ENCODE measurements at regions not wholly inside any gene's neighbourhood (a gene's known extent, or its start where the extent isn't known, plus 50 kb on each side); places are given as distances from the start of the nearest gene placed in this dataset.

DNA sequence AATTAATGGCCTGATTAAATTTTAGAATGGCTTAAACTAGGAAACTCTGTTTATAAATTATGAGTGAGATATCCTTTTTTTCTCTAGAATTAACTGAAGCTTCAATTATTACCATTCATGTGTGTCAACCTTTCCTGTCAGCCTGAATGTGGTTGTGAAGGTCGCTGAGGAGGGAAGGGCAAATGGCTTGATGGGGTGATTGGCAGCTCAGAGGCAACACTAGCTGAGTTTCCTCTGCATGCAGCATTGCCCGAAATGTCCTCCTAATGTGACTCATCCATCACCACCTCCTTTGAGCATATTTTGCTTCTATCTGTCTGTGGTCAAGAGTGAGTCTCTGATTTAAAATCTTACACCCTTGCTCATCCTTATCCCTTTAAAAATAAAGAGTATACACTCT, 281.9 kb downstream of the TENT4A start:
- Histone ChIP-seq H3K36me3 (ENCODE audit: insufficient read depth, low read length) (no peaks in the 10 kb centered on the region), H3K27me3 (ENCODE audit: low read length) (no peaks in the 10 kb centered on the region), H3K9me3 (ENCODE audit: low read length) (no peaks in the 10 kb centered on the region), H2AFZ (ENCODE audit: low read length) (no peak overlapping the region), H3K79me2 (ENCODE audit: low read length) (no peaks in the 10 kb centered on the region), H3K4me3 (ENCODE audit: low read length) (no peak overlapping the region), H3K9me2 (replicated peaks; ENCODE audit: insufficient read depth, low read length) (no peaks in the 10 kb centered on the region), H3K27ac (ENCODE audit: low read length) (no peak overlapping the region), H4K20me1 (ENCODE audit: insufficient read depth, low read depth, low read length) (no peaks in the 10 kb centered on the region), H3K9ac (ENCODE audit: low read length) (no peak overlapping the region), H3K4me2 (ENCODE audit: low read depth, low read length, poor library complexity, severe bottlenecking) (no peak overlapping the region), H3K4me1 (ENCODE audit: low read length) (no peaks in the 10 kb centered on the region)
- DNase-seq = no peak

- Histone ChIP-seq H3K79me2 (ENCODE audit: low read length) (no peaks in the 10 kb centered on the region), H3K27ac (ENCODE audit: low read length) (no peak overlapping the region), H3K9me3 (ENCODE audit: low read length) (no peaks in the 10 kb centered on the region), H3K9me2 (replicated peaks; ENCODE audit: insufficient read depth, low read length) (no peaks in the 10 kb centered on the region), H3K9ac (ENCODE audit: low read length) (no peak overlapping the region), H3K36me3 (ENCODE audit: insufficient read depth, low read length) (no peaks in the 10 kb centered on the region), H3K4me2 (ENCODE audit: low read depth, low read length, poor library complexity, severe bottlenecking) (no peak overlapping the region), H2AFZ (ENCODE audit: low read length) (no peak overlapping the region; the same call in 1 of the 2 replicates), H3K4me3 (ENCODE audit: low read length) (no peak overlapping the region), H4K20me1 (ENCODE audit: insufficient read depth, low read depth, low read length) (no peaks in the 10 kb centered on the region), H3K4me1 (ENCODE audit: low read length) (no peaks in the 10 kb centered on the region), H3K27me3 (ENCODE audit: low read length) (no peaks in the 10 kb centered on the region)
- DNase-seq = no peak
Measured at GRCh38 chr5:7000310-7000709, 287.1 kb downstream of the TENT4A start.

GRCh38 chr5:7010591-7010990, 297.4 kb downstream of the TENT4A start:
- no peak overlapping the region for H3K4me2 ChIP-seq (ENCODE audit: low read depth, low read length, poor library complexity, severe bottlenecking)
- no peak overlapping the region for H2AFZ ChIP-seq (ENCODE audit: low read length)
- H3K27ac ChIP-seq (ENCODE audit: low read length) = no peak overlapping the region
- no peaks in the 10 kb centered on the region for H3K4me1 ChIP-seq (ENCODE audit: low read length)
- no peaks in the 10 kb centered on the region for H3K27me3 ChIP-seq (ENCODE audit: low read length)
- H3K4me3 ChIP-seq (ENCODE audit: low read length) = no peak overlapping the region
- H4K20me1 ChIP-seq (ENCODE audit: insufficient read depth, low read depth, low read length) = no peaks in the 10 kb centered on the region
- no peak for DNase-seq
- H3K36me3 ChIP-seq (ENCODE audit: insufficient read depth, low read length) = no peaks in the 10 kb centered on the region
- H3K9me2 ChIP-seq (replicated peaks; ENCODE audit: insufficient read depth, low read length) = no peaks in the 10 kb centered on the region
- no peak overlapping the region for H3K9ac ChIP-seq (ENCODE audit: low read length)
- H3K9me3 ChIP-seq (ENCODE audit: low read length) = no peaks in the 10 kb centered on the region
- no peaks in the 10 kb centered on the region for H3K79me2 ChIP-seq (ENCODE audit: low read length)

DNA sequence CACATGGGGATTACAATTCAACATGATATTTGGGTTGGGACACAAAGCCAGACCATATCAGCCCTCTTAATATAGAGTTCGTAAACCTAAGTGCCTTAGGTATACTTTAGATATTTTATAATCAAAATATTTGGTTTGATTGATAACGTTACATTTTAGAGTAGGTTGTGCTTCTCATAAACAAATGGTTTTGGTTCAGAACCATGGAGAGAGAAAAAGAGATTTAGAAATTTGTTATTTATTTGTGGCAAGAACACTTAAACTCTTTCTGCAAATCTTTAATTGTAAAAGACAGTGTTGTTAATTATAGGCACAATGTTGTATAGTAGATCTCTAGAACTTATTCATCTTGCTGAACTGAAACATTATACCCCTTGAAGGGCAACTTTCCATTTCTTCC, 298.8 kb downstream of the TENT4A start:
- no peaks in the 10 kb centered on the region for H4K20me1 ChIP-seq (ENCODE audit: insufficient read depth, low read depth, low read length)
- no peak overlapping the region for H3K9ac ChIP-seq (ENCODE audit: low read length)
- H3K9me3 ChIP-seq (ENCODE audit: low read length) = no peaks in the 10 kb centered on the region
- H3K4me1 ChIP-seq (ENCODE audit: low read length) = no peaks in the 10 kb centered on the region
- H3K27ac ChIP-seq (ENCODE audit: low read length) = no peak overlapping the region
- no peak overlapping the region for H2AFZ ChIP-seq (ENCODE audit: low read length)
- H3K79me2 ChIP-seq (ENCODE audit: low read length) = no peaks in the 10 kb centered on the region
- no peak overlapping the region for H3K4me2 ChIP-seq (ENCODE audit: low read depth, low read length, poor library complexity, severe bottlenecking)
- no peaks in the 10 kb centered on the region for H3K9me2 ChIP-seq (replicated peaks; ENCODE audit: insufficient read depth, low read length)
- H3K27me3 ChIP-seq (ENCODE audit: low read length) = no peaks in the 10 kb centered on the region
- no peak overlapping the region for H3K4me3 ChIP-seq (ENCODE audit: low read length)
- no peaks in the 10 kb centered on the region for H3K36me3 ChIP-seq (ENCODE audit: insufficient read depth, low read length)
- DNase-seq = no peak

DNA sequence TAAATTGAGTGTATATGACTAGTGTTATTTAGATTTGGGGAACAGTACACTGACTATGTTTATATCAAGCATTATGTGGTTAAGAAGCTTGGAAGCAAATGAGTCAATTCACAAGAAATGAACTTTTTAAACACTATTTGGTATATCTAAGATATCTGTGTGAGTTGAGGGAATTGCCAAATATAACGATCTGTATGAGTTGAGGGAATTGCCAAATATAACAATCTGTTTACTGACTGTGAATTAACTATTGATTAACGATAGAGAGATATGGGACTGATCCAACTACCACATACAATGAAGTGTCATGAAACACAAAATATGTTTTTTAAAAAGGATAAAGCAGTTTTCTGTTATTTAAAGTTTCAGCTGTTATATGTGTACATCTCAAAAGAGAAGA, 301.4 kb downstream of the TENT4A start:
- Histone ChIP-seq H3K9ac (ENCODE audit: low read length) (no peak overlapping the region), H3K27ac (ENCODE audit: low read length) (no peak overlapping the region), H3K27me3 (ENCODE audit: low read length) (no peaks in the 10 kb centered on the region), H3K9me3 (ENCODE audit: low read length) (no peaks in the 10 kb centered on the region), H3K36me3 (ENCODE audit: insufficient read depth, low read length) (no peaks in the 10 kb centered on the region), H3K4me1 (ENCODE audit: low read length) (no peaks in the 10 kb centered on the region), H3K79me2 (ENCODE audit: low read length) (no peaks in the 10 kb centered on the region), H2AFZ (ENCODE audit: low read length) (no peak overlapping the region), H4K20me1 (ENCODE audit: insufficient read depth, low read depth, low read length) (no peaks in the 10 kb centered on the region), H3K4me2 (ENCODE audit: low read depth, low read length, poor library complexity, severe bottlenecking) (no peak overlapping the region), H3K4me3 (ENCODE audit: low read length) (no peak overlapping the region), H3K9me2 (replicated peaks; ENCODE audit: insufficient read depth, low read length) (no peaks in the 10 kb centered on the region)
- no peak for DNase-seq

- Histone ChIP-seq H3K4me2 (ENCODE audit: low read depth, low read length, poor library complexity, severe bottlenecking) (no peak overlapping the region), H3K9me2 (replicated peaks; ENCODE audit: insufficient read depth, low read length) (no peaks in the 10 kb centered on the region), H3K36me3 (ENCODE audit: insufficient read depth, low read length) (no peaks in the 10 kb centered on the region), H3K9ac (ENCODE audit: low read length) (no peak overlapping the region), H3K27me3 (ENCODE audit: low read length) (no peaks in the 10 kb centered on the region), H2AFZ (ENCODE audit: low read length) (no peak overlapping the region), H3K27ac (ENCODE audit: low read length) (no peak overlapping the region), H3K4me3 (ENCODE audit: low read length) (no peak overlapping the region), H3K79me2 (ENCODE audit: low read length) (no peaks in the 10 kb centered on the region), H4K20me1 (ENCODE audit: insufficient read depth, low read depth, low read length) (no peaks in the 10 kb centered on the region), H3K4me1 (ENCODE audit: low read length) (no peaks in the 10 kb centered on the region), H3K9me3 (ENCODE audit: low read length) (no peaks in the 10 kb centered on the region)
- DNase-seq = peak; percentile 51
Measured at GRCh38 chr5:7015586-7016256, 302.5 kb downstream of the TENT4A start.

DNA sequence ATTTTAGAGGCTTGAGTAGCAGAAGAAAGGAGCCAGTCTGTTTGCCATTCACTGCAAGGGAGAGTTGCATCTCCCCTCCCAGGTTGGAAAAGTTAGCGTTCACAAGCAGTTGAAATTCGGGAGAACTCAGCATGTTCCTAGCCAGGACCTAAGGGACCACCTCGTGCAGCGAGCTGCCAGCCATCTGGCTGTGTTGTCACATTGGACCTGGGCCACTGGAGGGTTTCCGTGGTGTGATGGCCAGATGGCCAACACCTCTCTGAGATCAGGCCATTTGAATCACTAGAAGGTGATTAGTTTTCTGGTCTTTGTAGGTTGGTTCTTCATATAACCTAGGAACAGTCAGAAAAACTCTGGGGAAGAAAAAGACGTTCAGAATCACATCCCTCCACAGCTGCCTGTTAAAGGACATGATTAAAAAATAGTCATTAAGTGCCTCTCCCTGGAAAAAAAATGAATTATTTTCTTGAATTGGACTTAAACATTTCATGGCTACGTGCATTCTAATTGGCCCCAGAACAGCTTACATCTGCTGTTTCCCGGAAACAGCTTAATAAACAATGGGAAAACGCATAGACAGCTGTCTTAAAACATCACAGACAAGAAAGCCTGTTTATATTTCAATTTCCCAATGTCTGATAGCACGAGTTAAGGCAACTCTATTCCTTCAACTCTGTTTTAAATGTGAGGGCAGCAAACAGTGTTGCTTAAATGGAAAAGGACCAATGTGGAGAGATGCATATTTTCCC, 303.9 kb downstream of the TENT4A start:
- Histone ChIP-seq H3K79me2 (ENCODE audit: low read length) (no peaks in the 10 kb centered on the region), H3K27ac (ENCODE audit: low read length) (no peak overlapping the region), H3K36me3 (ENCODE audit: insufficient read depth, low read length) (no peaks in the 10 kb centered on the region), H3K9me2 (replicated peaks; ENCODE audit: insufficient read depth, low read length) (no peaks in the 10 kb centered on the region), H3K9ac (ENCODE audit: low read length) (no peak overlapping the region), H3K4me1 (ENCODE audit: low read length) (no peaks in the 10 kb centered on the region), H3K4me2 (ENCODE audit: low read depth, low read length, poor library complexity, severe bottlenecking) (no peak overlapping the region), H3K27me3 (ENCODE audit: low read length) (no peaks in the 10 kb centered on the region), H2AFZ (ENCODE audit: low read length) (no peak overlapping the region), H3K4me3 (ENCODE audit: low read length) (no peak overlapping the region), H3K9me3 (ENCODE audit: low read length) (no peaks in the 10 kb centered on the region), H4K20me1 (ENCODE audit: insufficient read depth, low read depth, low read length) (no peaks in the 10 kb centered on the region)
- no peak for DNase-seq

- Histone ChIP-seq H4K20me1 (ENCODE audit: insufficient read depth, low read depth, low read length) (no peaks in the 10 kb centered on the region), H3K27ac (ENCODE audit: low read length) (no peak overlapping the region), H3K27me3 (ENCODE audit: low read length) (no peaks in the 10 kb centered on the region), H3K9ac (ENCODE audit: low read length) (no peak overlapping the region), H2AFZ (ENCODE audit: low read length) (no peak overlapping the region), H3K4me1 (ENCODE audit: low read length) (no peaks in the 10 kb centered on the region), H3K9me2 (replicated peaks; ENCODE audit: insufficient read depth, low read length) (no peaks in the 10 kb centered on the region), H3K4me2 (ENCODE audit: low read depth, low read length, poor library complexity, severe bottlenecking) (no peak overlapping the region), H3K79me2 (ENCODE audit: low read length) (no peaks in the 10 kb centered on the region), H3K36me3 (ENCODE audit: insufficient read depth, low read length) (no peaks in the 10 kb centered on the region), H3K4me3 (ENCODE audit: low read length) (no peak overlapping the region), H3K9me3 (ENCODE audit: low read length) (no peaks in the 10 kb centered on the region)
- no peak for DNase-seq
Measured at GRCh38 chr5:7018198-7018597, 305.0 kb downstream of the TENT4A start.

Data from Karpas-422 (cell line).